GM12864 (cell line): ENCODE measurements at regions not wholly inside any gene's neighbourhood (a gene's known extent, or its start where the extent isn't known, plus 50 kb on each side); places are given as distances from the start of the nearest gene placed in this dataset.
"Not testable (repeated sequence)": the region's sequence is repeated elsewhere in the genome, so short reads cannot be mapped to it uniquely, and the experiment has no call there.

Source experiments
- DNase-seq: peaks from one replicate; pipeline ENCODE4 v3.0.0-alpha.2; 2011; ENCODE audit warnings: low read depth
- H3K4me3 ChIP-seq: 2 replicates; pipeline ENCODE4 v1.5.1; 2011; ENCODE audit warnings: mild to moderate bottlenecking, low read depth, low read length, control low read depth
- TF ChIP-seq, protein P1 (sequence below): IDR thresholded peaks from 2 replicates; pipeline ENCODE4 v1.5.1; 2011; ENCODE audit warnings: low read depth, mild to moderate bottlenecking, moderate library complexity, low read length, control low read depth, inconsistent platforms; ENCODE audit errors: missing control alignments

DNA sequence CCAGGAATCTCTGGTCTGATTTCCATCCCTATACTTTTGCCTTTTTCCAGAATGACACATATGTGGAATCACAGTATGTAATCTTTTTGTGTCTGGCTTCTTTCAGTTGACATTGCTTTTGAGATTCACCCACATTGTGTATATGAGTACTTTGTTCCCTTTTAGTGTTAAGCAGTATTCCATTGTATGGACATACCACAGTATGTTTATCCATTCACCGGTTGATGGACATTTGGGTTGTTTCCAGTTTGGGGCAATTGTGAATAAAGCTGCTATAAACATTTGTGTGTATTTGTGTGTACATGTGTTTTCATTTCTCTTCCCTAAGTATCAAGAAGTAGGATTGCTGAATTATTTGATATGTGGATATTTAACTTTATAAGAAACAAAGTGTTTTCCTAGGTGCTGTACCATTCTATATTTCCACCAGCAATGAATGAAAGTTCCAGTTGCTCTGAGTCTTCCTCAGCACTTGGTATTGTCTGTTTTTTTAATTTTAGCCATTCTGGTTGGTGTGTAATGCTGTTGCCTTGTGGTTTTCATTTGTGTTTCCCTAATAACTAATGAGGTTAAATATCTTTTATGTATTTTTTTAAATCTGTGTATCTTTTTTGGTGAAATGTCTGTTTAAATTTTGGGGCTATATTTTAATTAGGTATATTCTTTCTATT lies 203.5 kb upstream of the HAAO start:
- no peak overlapping the region for H3K4me3 ChIP-seq
- no peak for DNase-seq
- TF ChIP-seq, protein P1, sequence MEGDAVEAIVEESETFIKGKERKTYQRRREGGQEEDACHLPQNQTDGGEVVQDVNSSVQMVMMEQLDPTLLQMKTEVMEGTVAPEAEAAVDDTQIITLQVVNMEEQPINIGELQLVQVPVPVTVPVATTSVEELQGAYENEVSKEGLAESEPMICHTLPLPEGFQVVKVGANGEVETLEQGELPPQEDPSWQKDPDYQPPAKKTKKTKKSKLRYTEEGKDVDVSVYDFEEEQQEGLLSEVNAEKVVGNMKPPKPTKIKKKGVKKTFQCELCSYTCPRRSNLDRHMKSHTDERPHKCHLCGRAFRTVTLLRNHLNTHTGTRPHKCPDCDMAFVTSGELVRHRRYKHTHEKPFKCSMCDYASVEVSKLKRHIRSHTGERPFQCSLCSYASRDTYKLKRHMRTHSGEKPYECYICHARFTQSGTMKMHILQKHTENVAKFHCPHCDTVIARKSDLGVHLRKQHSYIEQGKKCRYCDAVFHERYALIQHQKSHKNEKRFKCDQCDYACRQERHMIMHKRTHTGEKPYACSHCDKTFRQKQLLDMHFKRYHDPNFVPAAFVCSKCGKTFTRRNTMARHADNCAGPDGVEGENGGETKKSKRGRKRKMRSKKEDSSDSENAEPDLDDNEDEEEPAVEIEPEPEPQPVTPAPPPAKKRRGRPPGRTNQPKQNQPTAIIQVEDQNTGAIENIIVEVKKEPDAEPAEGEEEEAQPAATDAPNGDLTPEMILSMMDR = no peak

DNA sequence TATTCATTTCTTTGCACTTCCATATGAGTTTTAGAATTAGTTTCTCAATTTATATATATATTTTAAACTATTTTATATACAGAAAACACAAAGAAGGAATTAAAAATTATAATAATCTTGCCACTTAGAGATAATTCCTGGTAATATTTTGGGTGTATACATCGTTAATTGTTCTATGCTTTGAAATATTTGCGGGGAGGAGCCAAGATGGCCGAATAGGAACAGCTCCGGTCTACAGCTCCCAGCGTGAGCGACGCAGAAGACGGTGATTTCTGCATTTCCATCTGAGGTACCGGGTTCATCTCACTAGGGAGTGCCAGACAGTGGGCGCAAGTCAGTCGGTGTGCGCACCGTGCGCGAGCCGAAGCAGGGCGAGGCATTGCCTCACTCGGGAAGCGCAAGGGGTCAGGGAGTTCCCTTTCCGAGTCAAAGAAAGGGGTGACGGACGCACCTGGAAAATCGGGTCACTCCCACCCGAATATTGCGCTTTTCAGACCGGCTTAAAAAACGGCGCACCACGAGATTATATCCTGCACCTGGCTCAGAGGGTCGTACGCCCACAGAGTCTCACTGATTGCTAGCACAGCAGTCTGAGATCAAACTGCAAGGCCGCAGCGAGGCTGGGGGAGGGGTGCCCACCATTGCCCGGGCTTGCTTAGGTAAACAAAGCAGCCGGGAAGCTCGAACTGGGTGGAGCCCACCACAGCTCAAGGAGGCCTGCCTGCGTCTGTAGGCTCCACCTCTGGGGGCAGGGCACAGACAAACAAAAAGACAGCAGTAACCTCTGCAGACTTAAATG lies 197.1 kb upstream of the HAAO start:
- not testable (repeated sequence) for DNase-seq, H3K4me3 ChIP-seq

DNA sequence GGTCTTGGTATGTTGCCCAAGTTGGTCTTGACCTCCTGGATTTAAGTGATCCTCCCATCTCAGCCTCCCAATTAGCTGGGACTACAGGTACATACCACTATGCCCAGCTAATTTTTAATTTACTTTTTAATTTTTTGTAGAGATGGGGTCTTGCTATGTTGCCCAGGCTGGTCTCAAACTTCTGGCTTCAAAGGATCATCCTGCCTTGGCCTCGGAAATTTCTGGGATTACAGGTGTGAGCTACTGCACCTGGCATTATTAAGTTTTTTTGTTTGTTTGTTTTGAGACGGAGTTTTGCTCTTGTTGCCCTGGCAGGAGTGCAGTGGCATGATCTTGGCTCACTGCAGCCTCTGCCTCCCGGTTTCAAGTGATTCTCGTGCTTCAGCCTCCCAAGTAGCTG lies 195.7 kb upstream of the HAAO start:
- H3K4me3 ChIP-seq, DNase-seq: not testable (repeated sequence)

DNA sequence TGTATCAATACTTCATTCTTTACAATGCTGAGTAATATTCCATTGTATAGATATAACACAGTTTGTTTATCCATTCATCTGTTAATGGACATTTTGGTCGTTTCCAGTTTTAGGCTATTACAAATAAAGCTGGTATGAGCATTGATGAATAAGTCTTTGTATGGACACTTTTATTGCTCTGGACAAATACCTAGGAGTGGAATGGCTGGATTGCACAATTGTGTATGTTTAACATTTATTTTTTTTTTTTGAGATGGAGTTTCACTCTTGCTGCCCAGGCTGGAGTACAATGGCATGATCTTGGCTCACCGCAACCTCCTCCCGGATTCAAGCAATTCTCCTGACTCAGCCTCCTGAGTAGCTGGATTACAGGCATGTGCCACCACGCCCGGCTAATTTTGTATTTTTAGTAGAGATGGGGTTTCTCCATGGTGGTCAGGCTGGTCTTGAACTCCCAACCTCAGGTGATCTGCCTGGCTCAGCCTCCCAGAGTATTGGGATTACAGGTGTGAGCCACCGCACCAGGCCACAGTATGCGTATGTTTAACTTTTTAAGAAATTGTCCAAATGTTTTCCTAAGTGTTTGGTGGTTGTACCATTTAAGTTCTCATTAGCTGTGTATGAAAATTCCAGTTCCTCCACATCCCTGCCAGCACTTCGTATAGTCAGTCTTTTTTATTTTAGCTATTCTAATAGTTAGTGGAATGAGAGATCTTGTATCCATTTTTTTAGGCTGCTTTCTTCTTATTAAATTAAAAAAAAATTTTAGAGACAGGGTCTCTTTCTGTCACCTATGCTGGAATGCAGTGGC lies 194.9 kb upstream of the HAAO start:
- no peak for DNase-seq
- no peak overlapping the region for H3K4me3 ChIP-seq
- TF ChIP-seq, protein P1 = no peak

DNA sequence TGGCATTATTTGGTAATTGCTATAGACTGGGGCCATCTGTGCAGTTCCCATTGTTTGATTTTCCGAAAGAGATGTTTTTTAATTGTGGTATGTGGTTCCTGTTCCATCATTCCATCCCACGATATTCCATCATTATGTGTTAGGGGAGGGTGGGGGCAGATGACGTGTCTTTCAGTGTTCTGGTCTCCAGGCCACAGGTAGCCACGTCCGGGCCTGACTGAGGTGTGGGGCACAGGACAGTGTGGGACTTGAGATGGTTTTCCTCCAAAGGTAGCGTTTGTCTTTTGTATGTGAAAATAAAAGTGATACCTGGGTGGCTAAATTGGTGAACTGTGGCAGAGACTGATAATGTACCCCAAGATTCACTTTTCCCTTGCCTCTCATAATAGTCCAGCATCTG lies 192.2 kb upstream of the HAAO start:
- no peak for DNase-seq
- TF ChIP-seq, protein P1 = no peak
- no peak overlapping the region for H3K4me3 ChIP-seq

DNA sequence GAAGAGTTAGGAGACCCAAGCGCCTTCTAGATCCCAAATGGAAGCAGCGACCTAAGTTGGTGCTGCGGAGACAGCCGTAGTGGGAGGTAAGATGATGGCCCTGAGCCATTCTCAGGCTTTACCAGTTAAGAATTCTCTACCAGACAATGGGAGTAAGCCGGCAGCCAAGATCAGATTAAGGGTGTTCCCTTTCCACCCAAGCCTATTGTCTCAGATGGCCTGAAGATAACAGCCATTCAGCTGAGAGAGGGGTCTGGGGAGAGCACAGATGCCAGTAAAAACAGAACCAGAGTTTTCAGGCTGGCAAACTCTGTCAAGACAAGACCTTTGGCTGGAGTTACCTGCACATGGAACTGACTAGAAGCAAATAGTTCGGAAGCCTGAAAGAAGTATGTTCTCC lies 191.7 kb upstream of the HAAO start:
- TF ChIP-seq, protein P1 = no peak
- H3K4me3 ChIP-seq = no peak overlapping the region
- DNase-seq = no peak

DNA sequence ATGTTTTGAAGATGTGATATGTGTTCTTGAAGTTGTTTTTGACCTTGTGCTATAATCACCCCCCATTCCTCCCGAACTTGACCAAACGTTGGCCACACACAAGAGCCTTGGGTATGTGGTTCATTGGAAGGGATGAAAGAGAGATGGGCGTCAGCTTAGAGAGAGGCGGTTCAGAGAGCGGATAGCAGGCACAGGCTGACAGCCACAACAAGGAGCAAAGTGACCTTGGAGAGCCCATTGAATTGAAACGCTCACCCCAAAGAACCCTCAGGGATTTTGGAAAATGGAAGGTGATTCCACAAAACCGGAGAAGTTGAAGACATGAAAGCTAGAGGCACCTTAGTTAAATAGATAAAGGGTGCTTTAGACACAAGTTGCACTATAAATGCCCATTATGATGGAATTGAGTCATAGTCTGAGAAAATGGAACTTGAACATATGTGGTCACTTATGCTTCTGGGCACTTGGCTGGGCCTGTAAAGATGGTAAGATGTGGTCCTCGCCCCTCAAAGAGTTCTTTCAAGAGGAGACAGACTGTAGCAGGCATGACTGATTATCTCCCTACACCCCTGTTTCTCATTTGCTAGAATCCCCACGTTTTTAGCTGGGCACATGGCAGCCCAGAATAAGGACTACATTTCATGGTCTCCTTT lies 188.5 kb upstream of the HAAO start:
- H3K4me3 ChIP-seq = no peak overlapping the region
- DNase-seq = no peak
- TF ChIP-seq, protein P1 = no peak
